ENCODE measurements at regions not wholly inside any gene's neighbourhood (a gene's known extent, or its start where the extent isn't known, plus 50 kb on each side); places are given as distances from the start of the nearest gene placed in this dataset.

DNA sequence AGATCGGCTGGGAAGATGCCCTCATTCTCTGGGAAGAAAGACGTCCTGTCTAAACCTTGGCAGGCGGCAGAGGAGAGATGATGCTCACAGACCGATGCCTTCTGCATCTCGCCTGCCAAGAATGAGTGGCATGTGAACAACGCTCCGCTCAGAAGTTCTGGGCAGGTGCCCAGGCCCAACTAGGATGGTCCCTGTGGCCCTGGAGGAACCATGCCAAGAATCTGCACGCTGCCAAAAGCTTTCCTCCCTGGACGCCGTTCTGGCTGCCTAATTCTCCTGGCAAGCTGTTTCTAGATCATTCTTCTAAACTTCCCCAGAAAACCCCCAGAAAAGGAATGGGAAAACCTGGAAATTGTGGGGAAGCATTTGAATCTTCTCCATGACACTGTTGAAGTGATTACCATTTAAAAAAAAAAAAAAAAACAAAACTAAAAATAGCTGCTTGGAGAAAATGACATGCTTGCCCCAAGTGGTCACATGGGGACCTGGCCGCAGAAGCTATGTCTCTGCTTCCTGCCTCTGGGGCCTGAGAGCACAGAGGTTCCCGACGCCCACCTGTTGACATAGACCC, 440.9 kb downstream of the PRDM2 start (continued):
- TF ChIP-seq, protein P1, sequence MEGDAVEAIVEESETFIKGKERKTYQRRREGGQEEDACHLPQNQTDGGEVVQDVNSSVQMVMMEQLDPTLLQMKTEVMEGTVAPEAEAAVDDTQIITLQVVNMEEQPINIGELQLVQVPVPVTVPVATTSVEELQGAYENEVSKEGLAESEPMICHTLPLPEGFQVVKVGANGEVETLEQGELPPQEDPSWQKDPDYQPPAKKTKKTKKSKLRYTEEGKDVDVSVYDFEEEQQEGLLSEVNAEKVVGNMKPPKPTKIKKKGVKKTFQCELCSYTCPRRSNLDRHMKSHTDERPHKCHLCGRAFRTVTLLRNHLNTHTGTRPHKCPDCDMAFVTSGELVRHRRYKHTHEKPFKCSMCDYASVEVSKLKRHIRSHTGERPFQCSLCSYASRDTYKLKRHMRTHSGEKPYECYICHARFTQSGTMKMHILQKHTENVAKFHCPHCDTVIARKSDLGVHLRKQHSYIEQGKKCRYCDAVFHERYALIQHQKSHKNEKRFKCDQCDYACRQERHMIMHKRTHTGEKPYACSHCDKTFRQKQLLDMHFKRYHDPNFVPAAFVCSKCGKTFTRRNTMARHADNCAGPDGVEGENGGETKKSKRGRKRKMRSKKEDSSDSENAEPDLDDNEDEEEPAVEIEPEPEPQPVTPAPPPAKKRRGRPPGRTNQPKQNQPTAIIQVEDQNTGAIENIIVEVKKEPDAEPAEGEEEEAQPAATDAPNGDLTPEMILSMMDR (IDR thresholded peaks at IDR 0.05): no peak
- TF ChIP-seq, protein P2, sequence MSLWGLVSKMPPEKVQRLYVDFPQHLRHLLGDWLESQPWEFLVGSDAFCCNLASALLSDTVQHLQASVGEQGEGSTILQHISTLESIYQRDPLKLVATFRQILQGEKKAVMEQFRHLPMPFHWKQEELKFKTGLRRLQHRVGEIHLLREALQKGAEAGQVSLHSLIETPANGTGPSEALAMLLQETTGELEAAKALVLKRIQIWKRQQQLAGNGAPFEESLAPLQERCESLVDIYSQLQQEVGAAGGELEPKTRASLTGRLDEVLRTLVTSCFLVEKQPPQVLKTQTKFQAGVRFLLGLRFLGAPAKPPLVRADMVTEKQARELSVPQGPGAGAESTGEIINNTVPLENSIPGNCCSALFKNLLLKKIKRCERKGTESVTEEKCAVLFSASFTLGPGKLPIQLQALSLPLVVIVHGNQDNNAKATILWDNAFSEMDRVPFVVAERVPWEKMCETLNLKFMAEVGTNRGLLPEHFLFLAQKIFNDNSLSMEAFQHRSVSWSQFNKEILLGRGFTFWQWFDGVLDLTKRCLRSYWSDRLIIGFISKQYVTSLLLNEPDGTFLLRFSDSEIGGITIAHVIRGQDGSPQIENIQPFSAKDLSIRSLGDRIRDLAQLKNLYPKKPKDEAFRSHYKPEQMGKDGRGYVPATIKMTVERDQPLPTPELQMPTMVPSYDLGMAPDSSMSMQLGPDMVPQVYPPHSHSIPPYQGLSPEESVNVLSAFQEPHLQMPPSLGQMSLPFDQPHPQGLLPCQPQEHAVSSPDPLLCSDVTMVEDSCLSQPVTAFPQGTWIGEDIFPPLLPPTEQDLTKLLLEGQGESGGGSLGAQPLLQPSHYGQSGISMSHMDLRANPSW (CRISPR knock-in tag; conservative IDR thresholded peaks at IDR 0.05; ENCODE audit: low read depth): no peak
- no peak for TF ChIP-seq PRRX2 (CRISPR knock-in tag; IDR thresholded peaks at IDR 0.05)

DNA sequence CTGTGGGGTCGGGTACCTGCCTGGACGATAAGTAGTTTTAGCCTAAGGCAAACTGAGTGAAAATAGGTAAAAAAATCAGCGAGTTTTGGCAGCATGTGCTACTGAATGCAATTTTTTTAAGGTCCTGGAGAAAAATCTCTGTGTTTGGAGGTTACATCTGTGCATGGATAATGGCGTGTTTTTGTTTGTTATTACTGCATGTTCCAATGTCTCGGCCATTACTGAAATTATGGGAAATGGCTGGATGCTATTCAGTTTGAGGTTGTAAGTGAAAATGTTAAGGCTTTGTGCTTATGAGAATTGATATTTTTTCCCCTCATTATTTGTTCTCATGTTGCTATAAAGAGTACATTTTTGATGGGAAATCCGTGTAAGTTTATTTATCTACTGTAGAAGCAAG, 441.7 kb downstream of the PRDM2 start:
- TF ChIP-seq, protein P3, sequence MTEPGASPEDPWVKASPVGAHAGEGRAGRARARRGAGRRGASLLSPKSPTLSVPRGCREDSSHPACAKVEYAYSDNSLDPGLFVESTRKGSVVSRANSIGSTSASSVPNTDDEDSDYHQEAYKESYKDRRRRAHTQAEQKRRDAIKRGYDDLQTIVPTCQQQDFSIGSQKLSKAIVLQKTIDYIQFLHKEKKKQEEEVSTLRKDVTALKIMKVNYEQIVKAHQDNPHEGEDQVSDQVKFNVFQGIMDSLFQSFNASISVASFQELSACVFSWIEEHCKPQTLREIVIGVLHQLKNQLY (CRISPR knock-in tag; IDR thresholded peaks at IDR 0.05): no peak
- ChIA-PET POLR2A (no interaction called here), CTCF (interaction anchor here (0.6 to 1.0 kb wide), 3 partner anchors 8 to 28 kb away, joined by 3 to 5 read pairs (median 5); no protein-coding TSS in a partner anchor)
- ATAC-seq (no peak), DNase-seq (ENCODE audit: low spot score) (no peak)
- H3K4me3 Mint-ChIP-seq: no peak overlapping the region
- peaks cover 8% of the 10 kb centered on the region; the same call in 1 of the 2 replicates for H3K9me3 Mint-ChIP-seq
- peaks cover 32% of the 10 kb centered on the region for H3K4me1 Mint-ChIP-seq
- 0 out of 2 replicates have a peak, but pooled peaks cover 3% of the 10 kb centered on the region for H3K36me3 Mint-ChIP-seq
- no peak overlapping the region for H3K27ac Mint-ChIP-seq
- no peaks in the 10 kb centered on the region; the same call in 1 of the 2 replicates for H3K27me3 Mint-ChIP-seq (ENCODE audit: low read depth)

DNA sequence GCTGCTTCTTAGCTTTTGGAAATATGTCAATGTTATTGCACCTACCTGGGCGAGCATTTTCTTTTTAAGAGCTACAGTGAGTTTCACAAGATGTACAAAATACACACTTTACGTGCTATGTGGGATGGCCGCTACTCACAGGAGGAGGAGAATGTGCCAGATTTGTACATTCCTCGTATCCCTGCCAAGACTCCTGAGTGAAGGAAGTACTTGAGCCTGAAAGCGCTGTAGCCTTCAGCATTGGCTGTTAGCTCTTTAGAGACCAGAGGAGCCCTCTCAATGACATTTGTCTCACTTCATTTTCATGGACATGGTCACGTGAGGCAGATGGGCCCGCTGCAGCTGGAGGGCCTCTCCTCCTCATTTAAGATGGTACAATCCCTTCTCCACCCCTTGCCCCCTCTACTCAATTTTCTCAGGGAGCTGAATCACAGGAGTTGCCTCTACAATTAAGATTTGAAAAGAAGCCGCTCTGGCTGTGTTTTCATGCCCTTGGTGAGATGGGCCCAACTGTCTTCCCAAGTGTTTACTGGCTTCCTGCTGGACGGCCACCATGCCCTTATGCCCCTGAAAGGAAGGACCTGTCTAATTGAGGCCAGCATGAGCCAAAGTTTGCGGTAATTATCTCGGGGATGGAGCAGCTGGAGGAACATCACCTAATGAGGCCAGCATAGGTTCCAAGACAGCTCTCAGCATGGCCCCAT, 442.6 kb downstream of the PRDM2 start:
- DNase-seq (ENCODE audit: low spot score): no peak
- Mint-ChIP-seq H3K9me3 (peaks cover 8% of the 10 kb centered on the region; the same call in 1 of the 2 replicates), H3K36me3 (0 out of 2 replicates have a peak, but pooled peaks cover 3% of the 10 kb centered on the region), H3K27me3 (ENCODE audit: low read depth) (no peaks in the 10 kb centered on the region; the same call in 1 of the 2 replicates), H3K4me3 (no peak overlapping the region), H3K4me1 (peaks cover 24% of the 10 kb centered on the region), H3K27ac (no peak overlapping the region)
- ATAC-seq: no peak
- ChIA-PET CTCF (interaction anchor here (0.8 to 1.1 kb wide), 4 partner anchors 12 to 177 kb away, joined by 3 to 5 read pairs (median 4); no protein-coding TSS in a partner anchor), POLR2A (no interaction called here)
- TF ChIP-seq, protein P4, sequence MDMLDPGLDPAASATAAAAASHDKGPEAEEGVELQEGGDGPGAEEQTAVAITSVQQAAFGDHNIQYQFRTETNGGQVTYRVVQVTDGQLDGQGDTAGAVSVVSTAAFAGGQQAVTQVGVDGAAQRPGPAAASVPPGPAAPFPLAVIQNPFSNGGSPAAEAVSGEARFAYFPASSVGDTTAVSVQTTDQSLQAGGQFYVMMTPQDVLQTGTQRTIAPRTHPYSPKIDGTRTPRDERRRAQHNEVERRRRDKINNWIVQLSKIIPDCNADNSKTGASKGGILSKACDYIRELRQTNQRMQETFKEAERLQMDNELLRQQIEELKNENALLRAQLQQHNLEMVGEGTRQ (CRISPR knock-in tag; IDR thresholded peaks at IDR 0.05): no peak
- TF ChIP-seq, protein P5, sequence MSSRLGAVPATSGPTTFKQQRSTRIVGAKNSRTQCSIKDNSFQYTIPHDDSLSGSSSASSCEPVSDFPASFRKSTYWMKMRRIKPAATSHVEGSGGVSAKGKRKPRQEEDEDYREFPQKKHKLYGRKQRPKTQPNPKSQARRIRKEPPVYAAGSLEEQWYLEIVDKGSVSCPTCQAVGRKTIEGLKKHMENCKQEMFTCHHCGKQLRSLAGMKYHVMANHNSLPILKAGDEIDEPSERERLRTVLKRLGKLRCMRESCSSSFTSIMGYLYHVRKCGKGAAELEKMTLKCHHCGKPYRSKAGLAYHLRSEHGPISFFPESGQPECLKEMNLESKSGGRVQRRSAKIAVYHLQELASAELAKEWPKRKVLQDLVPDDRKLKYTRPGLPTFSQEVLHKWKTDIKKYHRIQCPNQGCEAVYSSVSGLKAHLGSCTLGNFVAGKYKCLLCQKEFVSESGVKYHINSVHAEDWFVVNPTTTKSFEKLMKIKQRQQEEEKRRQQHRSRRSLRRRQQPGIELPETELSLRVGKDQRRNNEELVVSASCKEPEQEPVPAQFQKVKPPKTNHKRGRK (CRISPR knock-in tag; IDR thresholded peaks at IDR 0.05; ENCODE audit: borderline replicate concordance): no peak
- TF ChIP-seq, protein P6, sequence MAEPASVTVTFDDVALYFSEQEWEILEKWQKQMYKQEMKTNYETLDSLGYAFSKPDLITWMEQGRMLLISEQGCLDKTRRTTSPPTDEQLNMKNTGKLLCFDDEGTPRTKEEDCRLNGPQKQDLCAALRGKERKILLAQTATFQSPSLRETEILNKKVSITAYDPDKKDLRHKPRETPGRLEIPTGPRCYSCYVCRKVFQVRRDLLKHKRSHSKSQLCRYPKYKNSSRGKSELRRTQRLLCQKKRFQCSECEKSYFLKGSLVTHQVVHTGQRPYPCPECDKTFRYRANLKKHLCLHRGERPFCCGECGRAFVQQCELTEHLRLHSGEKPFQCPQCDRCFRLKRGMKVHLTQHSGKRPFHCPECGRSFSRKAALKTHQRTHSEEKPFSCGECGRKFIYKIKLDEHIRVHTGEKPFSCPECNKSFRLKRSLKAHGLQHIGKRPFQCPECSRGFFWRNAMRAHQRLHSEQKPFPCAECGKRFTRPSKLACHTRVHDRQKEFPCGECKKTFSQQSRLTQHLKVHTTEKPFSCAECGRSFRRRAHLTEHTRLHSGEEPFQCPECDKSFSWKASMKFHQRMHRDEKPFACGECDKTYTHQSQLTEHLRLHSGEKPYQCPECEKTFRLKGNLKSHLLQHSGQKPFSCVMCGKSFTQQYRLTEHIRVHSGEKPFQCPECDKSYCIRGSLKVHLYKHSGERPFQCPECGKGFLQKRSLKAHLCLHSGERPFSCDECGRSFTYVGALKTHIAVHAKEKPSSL (CRISPR knock-in tag; conservative IDR thresholded peaks at IDR 0.05): no peak
- TF ChIP-seq, protein P3 (CRISPR knock-in tag; IDR thresholded peaks at IDR 0.05): no peak
- TF ChIP-seq GTF2I (CRISPR knock-in tag; conservative IDR thresholded peaks at IDR 0.05): no peak
- TF ChIP-seq NR3C1 (CRISPR knock-in tag; conservative IDR thresholded peaks at IDR 0.05; ENCODE audit: low read depth): no peak
- no peak for TF ChIP-seq NFYB (CRISPR knock-in tag; conservative IDR thresholded peaks at IDR 0.05; ENCODE audit: low read depth)
- TF ChIP-seq MXD4 (CRISPR knock-in tag; IDR thresholded peaks at IDR 0.05; ENCODE audit: borderline replicate concordance): no peak
- no peak for TF ChIP-seq RORB (CRISPR knock-in tag; IDR thresholded peaks at IDR 0.05)
- TF ChIP-seq, protein P7, sequence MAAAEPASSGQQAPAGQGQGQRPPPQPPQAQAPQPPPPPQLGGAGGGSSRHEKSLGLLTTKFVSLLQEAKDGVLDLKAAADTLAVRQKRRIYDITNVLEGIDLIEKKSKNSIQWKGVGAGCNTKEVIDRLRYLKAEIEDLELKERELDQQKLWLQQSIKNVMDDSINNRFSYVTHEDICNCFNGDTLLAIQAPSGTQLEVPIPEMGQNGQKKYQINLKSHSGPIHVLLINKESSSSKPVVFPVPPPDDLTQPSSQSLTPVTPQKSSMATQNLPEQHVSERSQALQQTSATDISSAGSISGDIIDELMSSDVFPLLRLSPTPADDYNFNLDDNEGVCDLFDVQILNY (CRISPR knock-in tag; IDR thresholded peaks at IDR 0.05): no peak
